ENCODE measurements at regions not wholly inside any gene's neighbourhood (a gene's known extent, or its start where the extent isn't known, plus 50 kb on each side); places are given as distances from the start of the nearest gene placed in this dataset.
A peak's percentile ranks its signal among the peaks of the same experiment; 100 is the strongest.

- ATAC-seq: no peak
- Histone ChIP-seq H3K27ac (no peak overlapping the region), H3K4me1 (peaks cover 0 to 3% (median 0%) of the 10 kb centered on the region in 12 donors), H3K36me3 (no peaks in the 10 kb centered on the region), H3K4me3 (no peak overlapping the region), H3K27me3 (no peaks in the 10 kb centered on the region), H3K9me3 (no peaks in the 10 kb centered on the region)
- TF ChIP-seq CTCF (IDR thresholded peaks at IDR 0.05) (no peak), POLR2A (IDR thresholded peaks at IDR 0.05) (no peak)
- DNase-seq: no peak
- WGBS, 4 donors: 68 to 75% (median 70%) methylated on average over 3 of the region's 3 CpGs
- intact Hi-C loops (cut with DNase I): no loop called here
These were observed 81.4 kb upstream of the CFAP20DC start for GRCh38 chr3:59131016-59131766.

GRCh38 chr3:59128685-59129084 is 78.9 kb upstream of the CFAP20DC start:
- Histone ChIP-seq H3K9me3 (no peaks in the 10 kb centered on the region), H3K4me1 (peaks cover 0 to 3% (median 0%) of the 10 kb centered on the region in 12 donors), H3K36me3 (no peaks in the 10 kb centered on the region), H3K27me3 (no peaks in the 10 kb centered on the region), H3K27ac (no peak overlapping the region), H3K4me3 (no peak overlapping the region)
- intact Hi-C loops (cut with DNase I): no loop called here
- ATAC-seq (no peak), DNase-seq (no peak)
- 60 to 71% (median 66%) methylated on average over 3 of the region's 3 CpGs for WGBS, 4 donors
- TF ChIP-seq POLR2A (IDR thresholded peaks at IDR 0.05) (no peak), CTCF (IDR thresholded peaks at IDR 0.05) (no peak)

GRCh38 chr3:59127071-59127470 is 77.2 kb upstream of the CFAP20DC start:
- intact Hi-C loops (cut with DNase I): no loop called here
- Histone ChIP-seq H3K9me3 (no peaks in the 10 kb centered on the region), H3K36me3 (no peaks in the 10 kb centered on the region), H3K27ac (no peak overlapping the region), H3K4me3 (no peak overlapping the region), H3K27me3 (no peaks in the 10 kb centered on the region), H3K4me1 (peaks cover 0 to 3% (median 0%) of the 10 kb centered on the region in 12 donors)
- ATAC-seq: peak in 1 of 4 donors; percentile 46
- TF ChIP-seq POLR2A (IDR thresholded peaks at IDR 0.05): no peak
- TF ChIP-seq CTCF (IDR thresholded peaks at IDR 0.05): no peak
- DNase-seq: no peak

- Histone ChIP-seq H3K4me1 (peaks cover 0 to 3% (median 0%) of the 10 kb centered on the region in 12 donors), H3K9me3 (no peaks in the 10 kb centered on the region), H3K4me3 (no peak overlapping the region), H3K27me3 (no peaks in the 10 kb centered on the region), H3K27ac (no peak overlapping the region), H3K36me3 (no peaks in the 10 kb centered on the region)
- intact Hi-C loops (cut with DNase I): no loop called here
- ATAC-seq: no peak
- no peak for TF ChIP-seq CTCF (IDR thresholded peaks at IDR 0.05)
- no peak for TF ChIP-seq POLR2A (IDR thresholded peaks at IDR 0.05)
- 92 to 98% (median 94%) methylated on average over 5 of the region's 5 CpGs for WGBS, 4 donors
- DNase-seq: no peak
These were observed 76.6 kb upstream of the CFAP20DC start for GRCh38 chr3:59126446-59126845.

All from heart left ventricle (tissue), 16 donors.